Transverse colon (tissue), 4 donors: ENCODE measurements at regions not wholly inside any gene's neighbourhood (a gene's known extent, or its start where the extent isn't known, plus 50 kb on each side); places are given as distances from the start of the nearest gene placed in this dataset.
A peak's percentile ranks its signal among the peaks of the same experiment; 100 is the strongest.

Source experiments
- DNase-seq: peaks from one replicate; pipeline ENCODE4 v3.0.0-alpha.2; 2019
- H3K27ac ChIP-seq, 4 donors: fragments of 200-600 bp; sonication (generic); 2 replicates each; pipeline ENCODE4 v1.5.1; 2016 to 2018; ENCODE audit warnings: inconsistent platforms in 4 of 4
- H3K27me3 ChIP-seq: fragments of 200-600 bp; sonication (generic); 2 replicates; pipeline ENCODE4 v1.5.1; 2017; ENCODE audit warnings: inconsistent platforms
- H3K36me3 ChIP-seq, 4 donors: fragments of 200-600 bp; sonication (generic); 2 replicates each; pipeline ENCODE4 v1.5.1; 2017 to 2019; ENCODE audit warnings: inconsistent platforms in 4 of 4
- H3K4me1 ChIP-seq, 4 donors: fragments of 200-600 bp; sonication (generic); 2 replicates each; pipeline ENCODE4 v1.5.1; 2017 to 2020; ENCODE audit warnings: inconsistent platforms in 4 of 4
- H3K4me3 ChIP-seq, 4 donors: fragments of 200-600 bp; sonication (generic); 1 replicate in 1 of 4; 2 replicates in 3 of 4; pipeline versions ENCODE4 v1.5.1 to v1.6.1; 2017 to 2019; ENCODE audit warnings: inconsistent platforms in 4 of 4
- H3K9me3 ChIP-seq, 2 donors: fragments of 200-600 bp; sonication (generic); 2 replicates each; pipeline ENCODE4 v1.5.1; 2017 to 2019; ENCODE audit warnings: inconsistent platforms in 2 of 2
- EP300 ChIP-seq: sonication (generic); formaldehyde crosslinking; IDR thresholded peaks from one replicate; pipeline ENCODE4 v1.6.1; 2017; ENCODE audit warnings: antibody characterized with exemption, low read depth
- POLR2A ChIP-seq: fragments of 450-650 bp; IDR thresholded peaks from one replicate; pipeline ENCODE4 v1.6.1; 2016; ENCODE audit warnings: antibody characterized with exemption, mild to moderate bottlenecking, moderate library complexity
- POLR2AphosphoS5 ChIP-seq, 3 donors: sonication (generic); formaldehyde crosslinking; IDR thresholded peaks; one replicate each; pipeline ENCODE4 v1.6.1; 2016; ENCODE audit warnings: antibody characterized with exemption in 3 of 3
- WGBS, 2 donors: methylation state at CpG; one replicate each; pipeline ENCODE4 v1.1.5; 2018; ENCODE audit warnings: low coverage in 1 of 2; 5-methylcytosine and 5-hydroxymethylcytosine counted together
- in situ Hi-C, 4 donors: fragments of 200-750 bp; cut with MboI; loops; one replicate each; pipeline versions ENCODE4 v1.15.0 to v1.15.1; 2017; ENCODE audit warnings: low sequenced_read_pairs in 3 of 4, low pct_ligation_motif_present in 1 of 4, low pct_unique_long_range_greater_than_20kb in 1 of 4
- intact Hi-C: fragments of 100-400 bp; cut with DNase I; formaldehyde crosslinking; loops from one replicate; pipeline ENCODE4 v1.15.1; 2023; ENCODE audit warnings: low total_unique reads
- TF ChIP-seq, protein P1 (sequence below), 5 experiments: fragments of 200-600 bp in 3 of 5; fragments of 450-650 bp in 2 of 5; sonication (generic) in 3 of 5; IDR thresholded peaks; 1 replicate in 2 of 5; 2 replicates in 3 of 5; pipeline ENCODE4 v1.5.1; 2016 to 2017; ENCODE audit warnings: antibody characterized with exemption in 5 of 5, inconsistent platforms in 3 of 5, mild to moderate bottlenecking in 2 of 5, moderate library complexity in 1 of 5

DNA sequence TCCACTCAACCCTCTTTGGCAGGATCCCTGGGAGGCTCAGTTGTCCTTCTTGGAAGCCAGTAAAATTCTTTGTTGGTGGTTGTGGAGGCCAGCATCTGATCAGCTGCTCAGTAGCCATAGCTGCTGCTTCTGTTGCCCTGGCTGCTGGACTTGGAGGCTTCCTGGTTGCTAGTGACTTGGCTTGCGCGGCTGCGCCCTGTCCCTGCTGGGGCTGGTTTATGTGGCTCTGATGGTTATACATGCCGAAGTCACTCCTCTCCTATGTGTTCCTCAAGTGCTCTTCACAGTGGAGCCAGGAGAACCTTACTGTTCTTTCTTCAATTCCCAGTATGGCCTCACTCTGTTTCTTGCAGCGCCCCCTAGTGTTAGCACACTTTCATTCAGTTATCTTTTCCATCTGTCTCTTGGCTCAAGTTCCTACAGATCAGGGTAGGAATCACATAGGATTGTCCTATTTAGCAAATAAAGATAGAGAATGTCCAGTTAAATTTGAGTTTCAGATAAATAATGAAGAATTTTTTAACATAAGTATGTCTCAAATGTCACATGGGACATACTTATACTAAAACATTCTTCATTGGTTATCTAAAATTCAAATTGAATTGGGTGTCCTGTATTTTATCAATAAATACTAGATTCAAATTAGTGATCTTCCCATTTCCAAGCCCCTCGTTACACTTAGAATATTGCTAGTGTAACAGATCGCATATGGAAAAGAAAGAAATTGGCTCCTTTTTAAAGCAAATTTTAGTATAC, 176.5 kb downstream of the TGFB2 start:
- Histone ChIP-seq H3K4me3 (no peak overlapping the region), H3K4me1 (no peaks in the 10 kb centered on the region), H3K27me3 (no peaks in the 10 kb centered on the region), H3K36me3 (no peaks in the 10 kb centered on the region), H3K9me3 (no peaks in the 10 kb centered on the region), H3K27ac (no peak overlapping the region)
- peak; percentile 48 for DNase-seq
- TF ChIP-seq EP300: no peak
- TF ChIP-seq POLR2AphosphoS5 (IDR thresholded peaks at IDR 0.05): no peak
- no peak for TF ChIP-seq POLR2A
- TF ChIP-seq, protein P1, sequence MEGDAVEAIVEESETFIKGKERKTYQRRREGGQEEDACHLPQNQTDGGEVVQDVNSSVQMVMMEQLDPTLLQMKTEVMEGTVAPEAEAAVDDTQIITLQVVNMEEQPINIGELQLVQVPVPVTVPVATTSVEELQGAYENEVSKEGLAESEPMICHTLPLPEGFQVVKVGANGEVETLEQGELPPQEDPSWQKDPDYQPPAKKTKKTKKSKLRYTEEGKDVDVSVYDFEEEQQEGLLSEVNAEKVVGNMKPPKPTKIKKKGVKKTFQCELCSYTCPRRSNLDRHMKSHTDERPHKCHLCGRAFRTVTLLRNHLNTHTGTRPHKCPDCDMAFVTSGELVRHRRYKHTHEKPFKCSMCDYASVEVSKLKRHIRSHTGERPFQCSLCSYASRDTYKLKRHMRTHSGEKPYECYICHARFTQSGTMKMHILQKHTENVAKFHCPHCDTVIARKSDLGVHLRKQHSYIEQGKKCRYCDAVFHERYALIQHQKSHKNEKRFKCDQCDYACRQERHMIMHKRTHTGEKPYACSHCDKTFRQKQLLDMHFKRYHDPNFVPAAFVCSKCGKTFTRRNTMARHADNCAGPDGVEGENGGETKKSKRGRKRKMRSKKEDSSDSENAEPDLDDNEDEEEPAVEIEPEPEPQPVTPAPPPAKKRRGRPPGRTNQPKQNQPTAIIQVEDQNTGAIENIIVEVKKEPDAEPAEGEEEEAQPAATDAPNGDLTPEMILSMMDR (IDR thresholded peaks at IDR 0.05): peak in 4 of 5 experiments; percentile 58 to 66 (median 63)
- in situ Hi-C loops (loop anchor here in 2 of 4 donors (25.0 kb wide), 1 partner anchor 184 kb away; the partner anchor contains the start of gene TGFB2 (in 2 of the 2)), intact Hi-C loops (loop anchor here (10.0 kb wide), 1 partner anchor 177 kb away; the partner anchor contains the start of gene TGFB2)
- 77 to 79% methylated on average over 2 to 7 of the region's 7 CpGs for WGBS, 2 donors

DNA sequence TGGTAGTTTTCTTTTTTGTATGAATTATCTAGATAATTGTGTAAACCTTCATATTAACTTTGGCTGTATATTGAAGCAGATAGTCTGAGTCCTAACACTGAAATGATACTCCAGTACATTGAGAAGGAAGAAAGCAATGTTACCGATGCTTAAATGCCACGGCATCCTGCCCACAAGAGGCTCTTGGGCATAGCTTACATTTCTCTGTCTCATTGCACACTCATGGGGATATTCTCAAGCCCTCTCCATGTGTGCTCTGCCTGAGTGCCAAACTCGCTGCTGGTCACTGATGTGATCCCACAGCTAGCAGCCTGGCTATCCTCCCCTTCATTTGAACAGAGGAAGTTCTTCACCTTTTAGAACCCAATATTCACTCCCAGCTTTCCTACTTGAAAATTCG, 179.4 kb downstream of the TGFB2 start:
- no peaks in the 10 kb centered on the region for H3K36me3 ChIP-seq
- 47 to 58% methylated on average over 3 to 4 of the region's 4 CpGs for WGBS, 2 donors
- TF ChIP-seq POLR2AphosphoS5 (IDR thresholded peaks at IDR 0.05): no peak
- TF ChIP-seq, protein P1 (IDR thresholded peaks at IDR 0.05): no peak
- no peak for TF ChIP-seq POLR2A
- TF ChIP-seq EP300: no peak
- no peaks in the 10 kb centered on the region for H3K9me3 ChIP-seq
- in situ Hi-C loops (loop anchor here in 2 of 4 donors (25.0 kb wide), 1 partner anchor 187 kb away; the partner anchor contains the start of gene TGFB2 (in 2 of the 2)), intact Hi-C loops (loop anchor here (10.0 kb wide), 1 partner anchor 180 kb away; the partner anchor contains the start of gene TGFB2)
- no peak overlapping the region for H3K4me3 ChIP-seq
- H3K4me1 ChIP-seq: no peaks in the 10 kb centered on the region
- no peaks in the 10 kb centered on the region for H3K27me3 ChIP-seq
- H3K27ac ChIP-seq: no peak overlapping the region
- no peak for DNase-seq

DNA sequence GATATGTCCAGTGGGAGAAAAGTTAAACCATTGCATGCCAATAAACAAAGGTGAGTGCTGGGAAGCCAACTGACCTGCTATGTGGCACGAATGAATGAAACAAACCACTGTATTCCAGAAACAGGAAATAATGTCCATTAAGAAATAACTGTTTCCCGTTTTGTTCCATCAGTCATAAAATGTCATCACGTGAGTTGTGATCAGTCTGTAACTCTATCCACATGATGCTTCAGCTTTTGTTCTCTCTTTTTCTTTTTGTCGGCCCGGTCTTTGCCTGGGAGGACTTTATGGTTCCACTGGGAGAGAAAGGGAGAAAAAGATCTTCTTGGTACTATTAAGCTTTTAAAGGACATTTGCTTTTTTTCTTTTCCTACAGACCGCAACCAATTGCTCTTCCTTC, 179.9 kb downstream of the TGFB2 start:
- whole genome bisulfite sequencing, 2 donors: 51 to 52% methylated on average over 6 of the region's 6 CpGs
- no peak for TF ChIP-seq EP300
- no peak for TF ChIP-seq POLR2A
- TF ChIP-seq POLR2AphosphoS5 (IDR thresholded peaks at IDR 0.05): no peak
- TF ChIP-seq, protein P1 (IDR thresholded peaks at IDR 0.05): no peak
- Histone ChIP-seq H3K4me1 (no peaks in the 10 kb centered on the region), H3K9me3 (no peaks in the 10 kb centered on the region), H3K36me3 (no peaks in the 10 kb centered on the region), H3K27ac (no peak overlapping the region), H3K4me3 (no peak overlapping the region), H3K27me3 (no peaks in the 10 kb centered on the region)
- in situ Hi-C loops: no loop called here
- DNase-seq: no peak
- intact Hi-C loops: loop anchor here (10.0 kb wide), 1 partner anchor 180 kb away; the partner anchor contains the start of gene TGFB2

DNA sequence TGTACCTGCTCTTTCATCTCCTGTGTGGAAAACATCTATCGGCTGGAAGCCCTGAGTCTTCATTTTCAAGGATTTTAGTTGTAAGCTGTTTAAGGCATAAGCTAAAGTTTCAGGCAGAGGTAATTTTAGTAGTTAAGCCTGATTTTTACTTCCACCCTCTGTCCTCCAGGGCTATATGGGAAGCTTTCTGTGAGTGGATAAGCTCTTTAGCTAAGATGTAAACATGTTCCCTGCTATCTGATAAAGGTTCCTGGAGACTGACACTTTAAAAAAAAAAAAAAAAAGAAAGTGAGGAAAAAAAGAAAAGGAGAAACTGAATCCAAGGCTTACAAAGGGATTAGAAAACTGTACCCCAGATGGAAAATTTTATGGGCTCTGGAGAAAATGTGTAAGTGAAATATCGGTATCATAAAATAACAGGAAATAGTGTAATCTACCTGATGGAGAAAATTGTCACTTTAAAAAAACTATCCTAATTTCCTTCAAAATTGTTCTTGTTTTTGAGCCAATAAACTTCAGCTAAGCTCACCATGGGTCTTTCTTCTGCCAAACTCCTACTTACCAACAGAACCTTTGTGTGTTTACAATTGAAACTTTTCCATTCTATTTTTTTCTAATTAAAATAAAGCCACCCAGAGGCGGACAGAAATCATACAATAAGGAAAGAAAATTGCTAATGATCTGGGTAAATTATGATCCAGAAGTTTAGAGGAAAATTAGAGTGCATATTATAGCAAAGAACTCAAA, 180.5 kb downstream of the TGFB2 start:
- Histone ChIP-seq H3K36me3 (no peaks in the 10 kb centered on the region), H3K9me3 (no peaks in the 10 kb centered on the region), H3K4me3 (no peak overlapping the region), H3K27ac (no peak overlapping the region), H3K27me3 (no peaks in the 10 kb centered on the region), H3K4me1 (no peaks in the 10 kb centered on the region)
- WGBS, 2 donors: 86% methylated on average over 2 to 3 of the region's 3 CpGs
- in situ Hi-C loops (no loop called here), intact Hi-C loops (loop anchor here (10.0 kb wide), 1 partner anchor 181 kb away; the partner anchor contains the start of gene TGFB2)
- DNase-seq: no peak
- TF ChIP-seq POLR2AphosphoS5 (IDR thresholded peaks at IDR 0.05) (no peak), POLR2A (no peak), EP300 (no peak)
- TF ChIP-seq, protein P1 (IDR thresholded peaks at IDR 0.05): no peak
